ENCODE measurements at regions not wholly inside any gene's neighbourhood (a gene's known extent, or its start where the extent isn't known, plus 50 kb on each side); places are given as distances from the start of the nearest gene placed in this dataset.

GRCh38 chr15:98331676-98332075 is 316.7 kb upstream of the IGF1R start:
- POLR2A ChIA-PET, result no interaction called here
- TF ChIP-seq, protein P1, sequence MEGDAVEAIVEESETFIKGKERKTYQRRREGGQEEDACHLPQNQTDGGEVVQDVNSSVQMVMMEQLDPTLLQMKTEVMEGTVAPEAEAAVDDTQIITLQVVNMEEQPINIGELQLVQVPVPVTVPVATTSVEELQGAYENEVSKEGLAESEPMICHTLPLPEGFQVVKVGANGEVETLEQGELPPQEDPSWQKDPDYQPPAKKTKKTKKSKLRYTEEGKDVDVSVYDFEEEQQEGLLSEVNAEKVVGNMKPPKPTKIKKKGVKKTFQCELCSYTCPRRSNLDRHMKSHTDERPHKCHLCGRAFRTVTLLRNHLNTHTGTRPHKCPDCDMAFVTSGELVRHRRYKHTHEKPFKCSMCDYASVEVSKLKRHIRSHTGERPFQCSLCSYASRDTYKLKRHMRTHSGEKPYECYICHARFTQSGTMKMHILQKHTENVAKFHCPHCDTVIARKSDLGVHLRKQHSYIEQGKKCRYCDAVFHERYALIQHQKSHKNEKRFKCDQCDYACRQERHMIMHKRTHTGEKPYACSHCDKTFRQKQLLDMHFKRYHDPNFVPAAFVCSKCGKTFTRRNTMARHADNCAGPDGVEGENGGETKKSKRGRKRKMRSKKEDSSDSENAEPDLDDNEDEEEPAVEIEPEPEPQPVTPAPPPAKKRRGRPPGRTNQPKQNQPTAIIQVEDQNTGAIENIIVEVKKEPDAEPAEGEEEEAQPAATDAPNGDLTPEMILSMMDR (IDR thresholded peaks at IDR 0.05; ENCODE audit: insufficient read depth in 1 of 2, low read depth in 1 of 2, low read length in 1 of 2, severe bottlenecking in 1 of 2, unreplicated experiment in 1 of 2), result no peak
- no TSS peak for BruUV-seq (replicated peaks)
- no peaks in the 10 kb centered on the region for H3K27me3 ChIP-seq (replicated peaks; ENCODE audit: control insufficient read depth, insufficient read depth, low read length)
- H3K27ac Mint-ChIP-seq (ENCODE audit: unreplicated experiment), result no peak overlapping the region
- intact Hi-C loops (cut with micrococcal nuclease; ENCODE audit: unreplicated experiment), result no loop called here
- H3K36me3 ChIP-seq (ENCODE audit: control insufficient read depth, insufficient read depth, low read length), result no peaks in the 10 kb centered on the region
- no peaks in the 10 kb centered on the region for H3K9me3 ChIP-seq
- H3K4me3 Mint-ChIP-seq (ENCODE audit: unreplicated experiment), result no peak overlapping the region
- no peaks in the 10 kb centered on the region for H3K4me1 ChIP-seq
- no peak for DNase-seq
- no peaks in the 10 kb centered on the region for H3K4me1 Mint-ChIP-seq (ENCODE audit: low read depth, unreplicated experiment)
- CTCF ChIA-PET, result no interaction called here
- H3K27me3 Mint-ChIP-seq (ENCODE audit: insufficient read depth, unreplicated experiment), result peaks cover 20% of the 10 kb centered on the region
- H3K36me3 Mint-ChIP-seq (ENCODE audit: insufficient read depth, unreplicated experiment), result no peaks in the 10 kb centered on the region
- H3K9me3 Mint-ChIP-seq (ENCODE audit: unreplicated experiment), result no peaks in the 10 kb centered on the region
- no peak overlapping the region for H3K4me3 ChIP-seq (ENCODE audit: low read depth, low read length)

DNA sequence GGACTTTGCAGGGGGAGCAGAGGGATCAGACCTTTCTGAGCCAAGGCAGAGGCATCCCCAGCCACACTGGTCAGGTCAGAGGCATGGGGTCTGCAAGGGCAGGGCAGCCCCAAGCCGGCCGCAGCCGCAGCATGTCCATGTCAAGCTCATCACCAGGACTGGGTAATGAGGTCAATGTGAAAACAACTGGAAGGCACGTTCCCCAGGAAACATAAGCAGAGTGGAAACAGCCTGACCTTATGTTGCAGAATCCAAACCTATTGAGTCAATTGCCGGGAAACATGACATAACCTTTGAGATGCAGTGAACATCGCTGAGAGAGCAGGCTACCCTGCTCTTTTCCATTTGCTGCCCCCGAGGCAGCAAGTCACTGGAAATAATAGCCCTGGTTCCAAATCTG is 315.1 kb upstream of the IGF1R start:
- intact Hi-C loops (cut with micrococcal nuclease; ENCODE audit: unreplicated experiment), result no loop called here
- Histone ChIP-seq H3K9me3 (no peaks in the 10 kb centered on the region), H3K36me3 (ENCODE audit: control insufficient read depth, insufficient read depth, low read length) (no peaks in the 10 kb centered on the region), H3K27me3 (replicated peaks; ENCODE audit: control insufficient read depth, insufficient read depth, low read length) (no peaks in the 10 kb centered on the region), H3K4me3 (ENCODE audit: low read depth, low read length) (no peak overlapping the region), H3K4me1 (no peaks in the 10 kb centered on the region)
- no peak overlapping the region for H3K27ac Mint-ChIP-seq (ENCODE audit: unreplicated experiment)
- no peak for DNase-seq
- POLR2A ChIA-PET, result no interaction called here
- no TSS peak for BruUV-seq (replicated peaks)
- H3K36me3 Mint-ChIP-seq (ENCODE audit: insufficient read depth, unreplicated experiment), result no peaks in the 10 kb centered on the region
- peaks cover 20% of the 10 kb centered on the region for H3K27me3 Mint-ChIP-seq (ENCODE audit: insufficient read depth, unreplicated experiment)
- TF ChIP-seq, protein P1 (IDR thresholded peaks at IDR 0.05; ENCODE audit: insufficient read depth in 1 of 2, low read depth in 1 of 2, low read length in 1 of 2, severe bottlenecking in 1 of 2, unreplicated experiment in 1 of 2), result no peak
- no peaks in the 10 kb centered on the region for H3K9me3 Mint-ChIP-seq (ENCODE audit: unreplicated experiment)
- H3K4me3 Mint-ChIP-seq (ENCODE audit: unreplicated experiment), result no peak overlapping the region
- H3K4me1 Mint-ChIP-seq (ENCODE audit: low read depth, unreplicated experiment), result no peaks in the 10 kb centered on the region
- CTCF ChIA-PET, result no interaction called here

GRCh38 chr15:98342911-98343310 is 305.4 kb upstream of the IGF1R start:
- TF ChIP-seq, protein P1 (IDR thresholded peaks at IDR 0.05; ENCODE audit: insufficient read depth in 1 of 2, low read depth in 1 of 2, low read length in 1 of 2, severe bottlenecking in 1 of 2, unreplicated experiment in 1 of 2), result no peak
- BruUV-seq (replicated peaks), result no TSS peak
- POLR2A ChIA-PET, result no interaction called here

More at GRCh38 chr15:98342911-98343310, 305.4 kb upstream of the IGF1R start:
- CTCF ChIA-PET, result no interaction called here
- H3K9me3 ChIP-seq, result no peaks in the 10 kb centered on the region
- Mint-ChIP-seq H3K27ac (ENCODE audit: unreplicated experiment) (no peak overlapping the region), H3K36me3 (ENCODE audit: insufficient read depth, unreplicated experiment) (no peaks in the 10 kb centered on the region), H3K4me3 (ENCODE audit: unreplicated experiment) (no peak overlapping the region), H3K27me3 (ENCODE audit: insufficient read depth, unreplicated experiment) (peaks cover 5% of the 10 kb centered on the region), H3K9me3 (ENCODE audit: unreplicated experiment) (no peaks in the 10 kb centered on the region), H3K4me1 (ENCODE audit: low read depth, unreplicated experiment) (no peaks in the 10 kb centered on the region)
- intact Hi-C loops (cut with micrococcal nuclease; ENCODE audit: unreplicated experiment), result no loop called here
- H3K4me3 ChIP-seq (ENCODE audit: low read depth, low read length), result no peak overlapping the region
- DNase-seq, result no peak
- H3K4me1 ChIP-seq, result no peaks in the 10 kb centered on the region
- H3K27me3 ChIP-seq (replicated peaks; ENCODE audit: control insufficient read depth, insufficient read depth, low read length), result no peaks in the 10 kb centered on the region
- no peaks in the 10 kb centered on the region for H3K36me3 ChIP-seq (ENCODE audit: control insufficient read depth, insufficient read depth, low read length)

Measured in Caco-2 (cell line).